ENCODE measurements at regions not wholly inside any gene's neighbourhood (a gene's known extent, or its start where the extent isn't known, plus 50 kb on each side); places are given as distances from the start of the nearest gene placed in this dataset.

DNA sequence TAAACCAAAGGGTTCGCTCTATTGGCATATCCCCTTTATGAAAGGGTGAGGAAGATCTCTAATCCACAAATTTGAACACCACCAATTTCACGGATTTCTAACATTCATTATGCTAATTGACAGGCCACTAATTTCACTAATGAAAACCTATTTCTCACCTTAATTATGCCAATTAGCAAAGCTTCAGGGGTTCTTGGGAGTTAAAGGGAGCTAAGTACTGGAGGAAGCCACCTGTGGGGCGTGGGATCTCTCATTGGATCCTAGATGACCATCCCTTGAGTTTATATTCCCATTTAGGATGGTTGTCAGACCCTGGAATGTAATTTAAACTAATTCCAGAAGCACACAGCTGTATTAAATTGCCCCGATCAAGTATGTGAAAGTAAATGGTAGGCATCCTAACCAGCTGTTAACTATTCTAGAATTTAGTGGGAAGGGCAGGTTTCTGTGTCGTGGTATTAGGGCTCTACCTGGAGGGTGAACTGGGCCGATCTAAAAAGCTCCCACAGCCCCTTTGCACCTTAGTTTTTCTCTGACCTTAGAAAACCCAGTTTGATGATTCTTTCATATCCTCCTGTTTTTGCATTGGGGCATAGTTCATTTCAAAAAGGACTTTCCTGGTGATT lies 77.1 kb downstream of the C9orf152 start:
- no peak for TF ChIP-seq TCF3 (IDR thresholded peaks at IDR 0.05; ENCODE audit: borderline replicate concordance, insufficient read depth, low read depth, low read length)
- TF ChIP-seq, protein P1, sequence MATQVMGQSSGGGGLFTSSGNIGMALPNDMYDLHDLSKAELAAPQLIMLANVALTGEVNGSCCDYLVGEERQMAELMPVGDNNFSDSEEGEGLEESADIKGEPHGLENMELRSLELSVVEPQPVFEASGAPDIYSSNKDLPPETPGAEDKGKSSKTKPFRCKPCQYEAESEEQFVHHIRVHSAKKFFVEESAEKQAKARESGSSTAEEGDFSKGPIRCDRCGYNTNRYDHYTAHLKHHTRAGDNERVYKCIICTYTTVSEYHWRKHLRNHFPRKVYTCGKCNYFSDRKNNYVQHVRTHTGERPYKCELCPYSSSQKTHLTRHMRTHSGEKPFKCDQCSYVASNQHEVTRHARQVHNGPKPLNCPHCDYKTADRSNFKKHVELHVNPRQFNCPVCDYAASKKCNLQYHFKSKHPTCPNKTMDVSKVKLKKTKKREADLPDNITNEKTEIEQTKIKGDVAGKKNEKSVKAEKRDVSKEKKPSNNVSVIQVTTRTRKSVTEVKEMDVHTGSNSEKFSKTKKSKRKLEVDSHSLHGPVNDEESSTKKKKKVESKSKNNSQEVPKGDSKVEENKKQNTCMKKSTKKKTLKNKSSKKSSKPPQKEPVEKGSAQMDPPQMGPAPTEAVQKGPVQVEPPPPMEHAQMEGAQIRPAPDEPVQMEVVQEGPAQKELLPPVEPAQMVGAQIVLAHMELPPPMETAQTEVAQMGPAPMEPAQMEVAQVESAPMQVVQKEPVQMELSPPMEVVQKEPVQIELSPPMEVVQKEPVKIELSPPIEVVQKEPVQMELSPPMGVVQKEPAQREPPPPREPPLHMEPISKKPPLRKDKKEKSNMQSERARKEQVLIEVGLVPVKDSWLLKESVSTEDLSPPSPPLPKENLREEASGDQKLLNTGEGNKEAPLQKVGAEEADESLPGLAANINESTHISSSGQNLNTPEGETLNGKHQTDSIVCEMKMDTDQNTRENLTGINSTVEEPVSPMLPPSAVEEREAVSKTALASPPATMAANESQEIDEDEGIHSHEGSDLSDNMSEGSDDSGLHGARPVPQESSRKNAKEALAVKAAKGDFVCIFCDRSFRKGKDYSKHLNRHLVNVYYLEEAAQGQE (IDR thresholded peaks at IDR 0.05; ENCODE audit: low read depth, low read length) = no peak
- TF ChIP-seq, protein P2, sequence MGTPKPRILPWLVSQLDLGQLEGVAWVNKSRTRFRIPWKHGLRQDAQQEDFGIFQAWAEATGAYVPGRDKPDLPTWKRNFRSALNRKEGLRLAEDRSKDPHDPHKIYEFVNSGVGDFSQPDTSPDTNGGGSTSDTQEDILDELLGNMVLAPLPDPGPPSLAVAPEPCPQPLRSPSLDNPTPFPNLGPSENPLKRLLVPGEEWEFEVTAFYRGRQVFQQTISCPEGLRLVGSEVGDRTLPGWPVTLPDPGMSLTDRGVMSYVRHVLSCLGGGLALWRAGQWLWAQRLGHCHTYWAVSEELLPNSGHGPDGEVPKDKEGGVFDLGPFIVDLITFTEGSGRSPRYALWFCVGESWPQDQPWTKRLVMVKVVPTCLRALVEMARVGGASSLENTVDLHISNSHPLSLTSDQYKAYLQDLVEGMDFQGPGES (IDR thresholded peaks at IDR 0.05) = no peak
- TF ChIP-seq POLR2AphosphoS5 (IDR thresholded peaks at IDR 0.05; ENCODE audit: low read length) = no peak
